ENCODE measurements at regions not wholly inside any gene's neighbourhood (a gene's known extent, or its start where the extent isn't known, plus 50 kb on each side); places are given as distances from the start of the nearest gene placed in this dataset.
A peak's percentile ranks its signal among the peaks of the same experiment; 100 is the strongest.

DNA sequence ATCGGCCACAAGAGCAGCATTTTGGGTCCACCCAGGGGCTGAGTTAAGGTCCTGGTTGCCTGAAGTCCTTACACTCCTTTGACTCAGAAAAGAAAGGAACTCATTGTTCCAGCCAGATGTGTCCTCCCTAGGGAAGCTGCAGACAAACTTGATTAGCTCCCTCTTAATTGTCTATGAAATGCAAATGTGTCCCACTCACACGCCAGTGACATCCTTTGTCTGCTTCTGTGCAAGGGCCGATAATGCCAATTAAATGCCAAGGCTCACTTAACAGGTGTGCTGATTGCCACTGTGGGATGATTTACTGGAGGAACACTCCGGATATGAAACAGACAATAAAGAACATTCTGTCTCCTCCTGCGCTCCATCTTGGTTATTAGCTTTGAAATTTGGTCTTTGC, 332.9 kb upstream of the CPEB2 start:
- no peak for DNase-seq

GRCh38 chr4:14671146-14671545, 331.1 kb upstream of the CPEB2 start:
- DNase-seq: no peak

DNA sequence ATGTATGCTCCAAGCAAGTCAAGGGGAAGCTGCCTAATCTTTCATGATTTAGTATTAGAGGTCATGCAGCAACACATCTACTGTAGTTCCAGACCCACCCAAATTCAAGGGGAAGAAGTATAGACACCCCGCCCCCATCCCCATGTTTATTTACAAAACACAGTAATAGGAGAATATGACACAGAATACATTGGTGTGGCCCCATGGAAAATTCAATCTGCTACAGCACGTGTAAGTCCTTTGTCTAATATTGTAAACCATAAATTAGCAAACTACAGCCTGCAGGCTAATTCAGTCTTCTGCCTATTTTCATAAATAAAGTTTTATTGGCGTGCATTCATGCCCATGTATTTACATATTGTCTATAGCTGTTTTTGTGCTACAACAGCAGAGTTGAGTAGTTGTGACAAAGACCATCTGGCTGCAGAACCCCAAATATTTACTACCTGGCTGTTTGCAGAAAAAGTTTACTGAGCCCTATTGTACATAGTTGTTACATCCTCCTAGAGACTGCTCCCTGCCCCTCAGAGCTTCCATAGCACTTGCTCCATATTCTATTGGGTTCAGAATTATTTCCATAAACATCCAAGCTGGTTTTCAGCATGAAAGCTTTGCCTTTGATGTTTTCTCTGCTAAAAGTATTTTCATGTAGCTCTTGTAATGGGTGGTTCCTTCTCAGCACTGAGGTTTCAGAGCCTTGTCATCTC, 326.8 kb upstream of the CPEB2 start:
- DNase-seq: no peak

DNA sequence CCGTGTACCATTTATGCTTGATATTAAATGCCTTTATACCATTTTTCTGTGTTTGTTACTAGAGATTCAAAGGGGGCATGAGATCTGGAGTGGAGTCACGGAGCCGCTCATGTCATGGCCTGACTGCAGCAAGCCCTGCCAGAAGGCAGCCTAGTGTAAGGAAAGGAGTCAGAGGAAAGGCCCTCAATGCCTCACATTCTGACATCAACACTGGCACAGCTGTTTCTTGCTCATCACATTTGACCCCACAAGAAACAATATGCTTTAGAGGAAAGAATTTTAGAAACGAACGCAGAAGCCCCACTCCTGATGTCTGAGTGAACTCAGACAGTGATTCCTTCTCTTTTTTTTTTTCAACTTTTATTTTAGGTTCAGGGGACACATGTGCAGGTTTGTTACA, 322.4 kb upstream of the CPEB2 start:
- DNase-seq: no peak

GRCh38 chr4:14681330-14681729, 321.0 kb upstream of the CPEB2 start:
- no peak for DNase-seq

GRCh38 chr4:14693728-14694127, 308.6 kb upstream of the CPEB2 start:
- DNase-seq: no peak

DNA sequence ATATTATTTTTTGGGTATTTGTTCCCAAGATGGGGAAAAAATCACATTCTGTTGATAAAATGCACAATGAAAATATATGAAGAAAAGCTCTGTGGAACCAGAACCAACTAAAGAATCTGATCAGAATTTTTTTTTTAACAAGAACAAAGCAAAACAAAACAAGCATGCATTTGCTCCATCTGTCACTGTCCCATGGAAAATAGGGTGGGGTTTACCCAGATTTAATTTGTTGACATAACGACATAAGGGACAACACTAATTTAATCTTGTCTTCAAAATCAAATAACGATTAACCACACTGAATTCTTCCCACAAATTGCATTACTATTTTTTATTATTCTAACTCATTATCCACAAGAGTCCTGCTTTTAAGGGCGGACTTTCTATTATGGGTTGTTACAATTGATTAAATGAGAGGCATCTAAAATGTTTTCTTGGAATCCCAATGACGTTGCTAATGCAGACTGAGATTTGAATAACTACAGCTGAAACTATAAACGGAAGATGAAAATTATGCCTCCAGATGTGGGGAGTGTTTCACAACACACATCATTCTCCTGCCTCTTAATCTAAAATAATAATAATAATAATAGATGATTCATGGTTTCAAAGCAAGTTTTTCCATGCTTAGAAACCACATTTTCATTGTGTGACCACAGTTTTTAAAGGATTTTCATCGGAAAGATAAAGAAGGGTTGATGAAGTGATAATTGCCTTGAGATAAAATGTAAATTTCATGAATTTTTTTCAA, 307.0 kb upstream of the CPEB2 start:
- no peak for DNase-seq

DNA sequence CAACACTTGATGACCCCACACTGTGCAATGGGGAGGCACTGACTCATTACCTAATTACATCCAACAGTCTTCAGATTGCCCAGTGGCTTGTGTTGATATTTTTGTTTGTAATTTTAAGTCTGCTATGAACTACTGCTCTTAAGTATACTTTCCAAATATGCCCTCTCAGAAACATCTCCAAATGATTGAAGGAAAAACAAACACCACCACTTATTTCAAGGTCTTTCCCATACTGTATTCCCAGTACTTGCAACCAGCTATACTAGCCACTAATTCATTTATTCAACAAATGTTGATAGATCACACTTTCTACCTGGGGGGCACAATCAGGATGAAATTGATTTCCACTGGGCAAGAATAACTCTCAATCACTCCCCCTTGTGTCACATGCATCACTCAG, 302.2 kb upstream of the CPEB2 start:
- no peak for DNase-seq

- DNase-seq: no peak
Observed at GRCh38 chr4:14700544-14700943, 301.7 kb upstream of the CPEB2 start.

DNA sequence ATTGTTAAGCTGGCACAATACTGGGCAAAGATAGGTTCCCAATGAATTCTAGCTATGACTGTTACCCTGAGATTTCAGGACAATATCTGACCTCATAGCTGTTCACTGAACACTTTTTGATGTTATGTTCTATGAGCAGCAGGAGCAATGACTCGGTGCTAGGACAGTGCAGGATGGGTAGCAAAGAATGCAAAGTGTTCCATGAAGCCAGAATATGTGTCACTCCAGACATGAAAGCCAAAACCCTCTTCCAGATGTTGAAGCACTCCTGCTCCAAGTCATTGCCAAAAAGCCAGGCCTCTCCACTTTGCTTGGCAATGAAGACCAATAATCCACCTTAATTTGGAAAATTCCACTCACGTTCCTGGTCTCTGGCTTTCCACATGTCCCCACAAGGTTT, 300.9 kb upstream of the CPEB2 start:
- DNase-seq: peak; percentile 46

DNA sequence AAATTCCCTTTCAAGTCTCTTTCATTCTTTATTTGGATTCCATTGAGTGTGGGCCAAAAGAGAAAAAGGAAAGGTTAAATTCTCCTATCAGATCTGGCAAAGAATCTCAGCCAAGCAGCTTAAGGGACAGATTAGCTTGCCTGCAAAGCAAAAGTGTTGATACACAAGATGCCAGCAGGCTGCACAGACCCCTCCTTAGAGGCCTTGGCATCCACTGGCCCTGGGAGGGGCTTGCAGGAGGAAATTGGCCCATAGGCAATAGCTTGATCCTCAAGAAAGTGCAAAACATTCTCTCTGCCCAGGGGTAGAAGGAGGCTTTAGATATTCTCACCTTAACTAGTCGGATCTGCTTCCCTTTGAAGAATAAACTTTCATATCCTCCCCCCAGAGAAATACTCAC, 300.4 kb upstream of the CPEB2 start:
- peak; percentile 41 for DNase-seq

DNA sequence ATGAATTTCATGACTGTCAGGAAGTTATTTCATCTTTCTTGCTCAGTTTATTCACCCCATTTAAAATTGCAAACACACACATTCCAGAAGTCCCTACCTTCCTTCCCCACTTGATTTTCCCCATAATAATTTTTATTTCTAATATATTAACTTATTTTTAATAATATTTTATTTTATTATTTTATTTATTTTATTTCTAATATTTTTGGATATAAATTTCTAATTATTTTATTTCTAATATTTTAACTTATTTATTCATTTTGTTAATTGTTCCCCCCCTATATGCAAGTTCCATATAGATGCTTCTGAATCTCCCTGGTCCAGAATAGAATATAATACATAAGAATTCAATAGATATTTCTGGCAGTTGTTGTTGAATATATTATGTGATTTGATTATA, 293.7 kb upstream of the CPEB2 start:
- no peak for DNase-seq

- DNase-seq: no peak
Observed at GRCh38 chr4:14711259-14711658, 291.0 kb upstream of the CPEB2 start.

DNA sequence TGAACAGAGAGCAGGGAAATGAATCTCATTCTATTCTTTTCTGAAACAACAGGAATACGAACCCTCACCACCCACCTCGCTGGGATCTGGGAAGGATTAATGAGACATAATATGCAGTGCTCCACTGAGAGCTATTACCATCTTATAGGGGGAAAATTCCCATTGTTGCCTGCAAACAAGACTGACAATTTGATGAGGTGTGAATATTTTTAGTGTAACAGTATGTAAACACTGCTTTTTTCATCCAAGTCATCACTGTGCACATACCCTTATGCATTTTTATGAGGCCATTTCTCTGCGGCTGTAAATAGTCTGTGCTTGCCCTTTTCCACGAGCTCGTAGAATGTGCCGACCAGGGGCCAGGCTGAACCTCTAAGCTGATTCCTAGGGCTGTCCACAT, 285.6 kb upstream of the CPEB2 start:
- no peak for DNase-seq

DNA sequence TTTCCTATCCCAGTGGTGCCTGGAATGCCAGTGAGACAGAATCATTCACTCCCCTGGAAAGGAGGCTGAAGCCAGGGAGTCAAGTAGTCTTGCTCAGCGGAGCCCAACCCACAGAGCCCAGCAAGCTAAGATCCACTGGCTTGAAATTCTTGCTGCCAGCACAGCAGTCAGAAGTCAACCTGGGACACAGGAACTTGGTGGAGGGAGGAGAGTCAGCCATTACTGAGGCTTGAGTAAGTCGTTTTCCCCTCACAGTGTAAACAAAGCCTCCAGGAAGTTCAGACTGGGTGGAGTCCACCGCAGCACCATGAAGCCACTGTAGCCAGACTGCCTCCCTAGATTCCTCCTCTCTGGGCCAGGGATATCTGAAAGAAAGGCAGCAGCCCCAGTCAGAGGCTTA, 283.2 kb upstream of the CPEB2 start:
- no peak for DNase-seq

DNA sequence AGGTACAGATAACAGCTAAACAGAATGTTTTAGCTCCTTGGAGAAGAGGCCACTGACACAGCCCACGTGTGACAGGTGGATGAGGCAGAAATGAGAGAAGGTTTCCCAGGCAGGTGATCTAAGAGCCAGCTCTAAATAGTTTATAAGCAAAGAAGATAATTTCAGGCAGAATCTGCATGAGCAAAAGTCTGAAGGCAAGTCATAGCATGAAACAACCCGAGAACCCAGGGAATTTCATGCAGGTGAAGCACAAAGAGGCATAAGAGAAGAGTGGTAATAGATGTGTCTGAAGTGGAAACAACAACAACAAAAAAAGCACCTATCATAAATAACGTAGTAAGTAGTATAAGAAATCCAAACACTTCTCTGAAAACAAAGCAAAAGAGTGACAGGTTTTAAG, 275.8 kb upstream of the CPEB2 start:
- DNase-seq: no peak

- DNase-seq: no peak
Observed at GRCh38 chr4:14726877-14727361, 275.4 kb upstream of the CPEB2 start.

GRCh38 chr4:14729282-14730000, 272.8 kb upstream of the CPEB2 start:
- no peak for DNase-seq

- DNase-seq: no peak
Observed at GRCh38 chr4:14742054-14742453, 260.2 kb upstream of the CPEB2 start.

DNA sequence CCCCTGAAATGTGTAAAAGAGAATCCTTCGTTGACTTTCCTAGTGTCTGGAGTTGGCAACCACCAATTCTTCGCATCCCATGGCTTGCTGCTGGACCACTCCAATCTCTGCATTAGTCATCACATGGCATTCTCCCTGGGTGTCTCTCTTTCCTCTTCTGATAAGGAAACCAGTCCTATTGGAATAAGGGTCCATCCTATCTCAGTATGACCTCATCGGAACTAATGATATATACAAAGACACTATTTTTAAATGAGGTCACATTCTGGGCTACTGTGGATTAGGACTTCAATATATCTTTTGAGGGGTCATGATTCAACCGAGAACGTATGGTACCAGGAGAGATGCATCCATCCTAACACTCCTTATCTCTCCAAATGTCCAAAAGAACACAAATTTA, 259.1 kb upstream of the CPEB2 start:
- DNase-seq: no peak

DNA sequence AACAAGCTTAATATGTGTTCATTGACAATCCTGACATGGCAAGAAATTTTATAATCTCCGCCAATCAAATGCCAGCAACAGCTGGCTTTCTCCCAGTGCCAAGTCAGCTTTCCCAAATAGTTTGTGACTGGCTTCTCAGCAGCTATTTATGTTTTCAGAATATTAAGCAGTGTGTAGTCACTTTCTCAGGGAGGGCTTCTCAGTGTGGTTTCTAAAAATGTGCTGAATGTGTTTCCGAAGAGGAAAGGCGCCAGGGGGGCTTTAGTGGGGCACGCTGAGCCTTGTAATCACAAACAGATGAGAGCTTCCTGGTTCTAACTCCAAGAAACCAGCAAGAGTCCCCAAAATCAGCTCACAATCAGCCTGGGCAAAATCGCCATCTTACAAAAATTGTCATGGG, 258.7 kb upstream of the CPEB2 start:
- no peak for DNase-seq

DNA sequence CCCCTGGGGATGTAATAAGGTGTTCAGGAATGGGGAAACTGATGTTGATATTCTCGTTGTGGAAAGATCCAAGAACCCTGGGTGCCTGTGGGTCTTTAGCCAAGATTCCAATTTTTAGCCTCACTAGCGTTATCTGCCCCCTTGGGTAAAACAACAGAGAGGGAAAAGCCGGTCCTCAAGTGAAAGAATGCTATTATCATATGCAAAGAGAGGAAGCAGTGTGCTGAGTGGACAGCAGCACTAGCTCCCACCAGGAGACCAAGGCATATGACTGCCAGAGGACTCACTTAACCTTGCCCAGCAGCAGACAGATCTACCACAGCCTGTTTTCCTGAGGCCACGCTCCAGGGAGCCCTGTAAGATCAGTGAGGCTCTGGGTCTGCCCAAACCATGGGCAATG, 257.9 kb upstream of the CPEB2 start:
- no peak for DNase-seq

- DNase-seq: no peak
Observed at GRCh38 chr4:14749910-14750309, 252.4 kb upstream of the CPEB2 start.

Measured in left hindlimb (tissue), 1 donor.